Lung (tissue), 11 donors: ENCODE measurements at regions not wholly inside any gene's neighbourhood (a gene's known extent, or its start where the extent isn't known, plus 50 kb on each side); places are given as distances from the start of the nearest gene placed in this dataset.

ENCODE experiments used
- ATAC-seq: fragments of 200-7000 bp; cut with Tn5 transposase; one replicate; pipeline ENCODE4 v1.9.1; 2020; ENCODE audit warnings: moderate number of reproducible peaks; ENCODE audit not compliant: insufficient read depth, low FRiP score
- DNase-seq, 3 donors: peaks; one replicate each; pipeline ENCODE4 v3.0.0-alpha.2; 2013 to 2017
- H3K27ac ChIP-seq, 2 donors: one replicate each; pipeline ENCODE4 v1.5.1; 2013; ENCODE audit warnings: mild to moderate bottlenecking in 2 of 2, moderate library complexity in 2 of 2, control low read depth in 1 of 2, inconsistent platforms in 1 of 2, low read depth in 1 of 2, low read length in 1 of 2
- H3K27me3 ChIP-seq, 3 donors: one replicate each; pipeline ENCODE4 v1.5.1; 2013; ENCODE audit warnings: low read length in 2 of 3; ENCODE audit not compliant: control insufficient read depth in 3 of 3, insufficient read depth in 3 of 3
- H3K36me3 ChIP-seq, 4 donors: one replicate each; pipeline ENCODE4 v1.5.1; 2013; ENCODE audit warnings: low read length in 4 of 4, mild to moderate bottlenecking in 1 of 4, moderate library complexity in 1 of 4; ENCODE audit not compliant: control insufficient read depth in 4 of 4, insufficient read depth in 4 of 4
- H3K4me1 ChIP-seq, 5 donors: one replicate each; pipeline ENCODE4 v1.5.1; 2013; ENCODE audit warnings: low read length in 5 of 5, mild to moderate bottlenecking in 2 of 5, moderate library complexity in 1 of 5; ENCODE audit not compliant: control insufficient read depth in 5 of 5, insufficient read depth in 5 of 5
- H3K4me3 ChIP-seq: one replicate; pipeline ENCODE4 v1.5.1; 2013; ENCODE audit warnings: mild to moderate bottlenecking, control low read depth, moderate library complexity
- H3K9ac ChIP-seq, 2 donors: one replicate each; pipeline ENCODE4 v1.5.1; 2013; ENCODE audit warnings: low read length in 2 of 2, control low read depth in 1 of 2; ENCODE audit not compliant: insufficient read depth in 1 of 2
- H3K9me3 ChIP-seq, 4 donors: one replicate each; pipeline ENCODE4 v1.5.1; 2013; ENCODE audit warnings: low read length in 3 of 4, mild to moderate bottlenecking in 1 of 4, moderate library complexity in 1 of 4; ENCODE audit not compliant: control insufficient read depth in 4 of 4, insufficient read depth in 3 of 4
- CTCF ChIP-seq: IDR thresholded peaks from 2 replicates; pipeline ENCODE4 v1.5.1; 2012; ENCODE audit warnings: mild to moderate bottlenecking; ENCODE audit errors: control extremely low read depth, extremely low read depth
- WGBS, 2 donors: extraction: QIAGEN DNeasy Blood & Tissue Kit; methylation state at CpG; one replicate each; pipeline ENCODE4 v1.1.7; 2013; 5-methylcytosine and 5-hydroxymethylcytosine counted together
- donor health status: control.
- donor health status: control.
- donor health status: Bipolar disorder and iron deficiency.
- donor health status: healthy.
- donor health status: DM: yes; HTN: yes; CAD: no.

GRCh38 chr16:49910541-49911071 is 54.7 kb upstream of the ZNF423 start:
- Histone ChIP-seq H3K9ac (no peak overlapping the region), H3K27ac (no peak overlapping the region), H3K4me1 (peaks cover 0 to 9% (median 0%) of the 10 kb centered on the region in 5 donors), H3K4me3 (no peak overlapping the region), H3K27me3 (no peaks in the 10 kb centered on the region), H3K36me3 (no peaks in the 10 kb centered on the region), H3K9me3 (peaks cover 0 to 6% (median 3%) of the 10 kb centered on the region in 4 donors)
- no peak for TF ChIP-seq CTCF
- WGBS, 2 donors: 86 to 91% methylated on average over 14 of the region's 14 CpGs
- no peak for ATAC-seq
- peak in 1 of 3 donors; percentile 31 for DNase-seq

DNA sequence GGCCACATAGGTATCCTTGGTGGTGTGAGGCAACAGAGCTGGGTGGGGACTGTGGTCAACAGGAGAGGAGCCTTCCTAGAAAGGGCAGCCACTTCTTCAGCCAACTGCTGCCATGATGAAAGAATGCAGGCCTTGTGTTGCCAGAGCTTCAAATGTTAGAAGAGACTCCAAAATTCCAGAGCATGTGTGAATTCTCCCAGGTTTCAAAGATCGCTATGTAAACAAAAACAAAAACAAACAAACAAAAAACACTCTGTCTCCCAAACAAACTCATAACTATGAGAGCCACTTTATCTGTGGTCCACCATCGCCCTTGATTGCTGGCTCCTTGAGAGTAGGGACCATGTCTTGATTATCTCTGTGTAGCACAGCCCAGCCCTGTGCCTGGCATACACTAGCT is 55.5 kb upstream of the ZNF423 start:
- Histone ChIP-seq H3K4me3 (no peak overlapping the region), H3K27ac (no peak overlapping the region), H3K27me3 (no peaks in the 10 kb centered on the region), H3K9ac (no peak overlapping the region), H3K36me3 (no peaks in the 10 kb centered on the region), H3K9me3 (peaks cover 0 to 6% (median 3%) of the 10 kb centered on the region in 4 donors), H3K4me1 (peaks cover 0 to 9% (median 0%) of the 10 kb centered on the region in 5 donors)
- 89 to 97% methylated on average over 2 of the region's 2 CpGs for WGBS, 2 donors
- no peak for DNase-seq
- no peak for ATAC-seq
- no peak for TF ChIP-seq CTCF

DNA sequence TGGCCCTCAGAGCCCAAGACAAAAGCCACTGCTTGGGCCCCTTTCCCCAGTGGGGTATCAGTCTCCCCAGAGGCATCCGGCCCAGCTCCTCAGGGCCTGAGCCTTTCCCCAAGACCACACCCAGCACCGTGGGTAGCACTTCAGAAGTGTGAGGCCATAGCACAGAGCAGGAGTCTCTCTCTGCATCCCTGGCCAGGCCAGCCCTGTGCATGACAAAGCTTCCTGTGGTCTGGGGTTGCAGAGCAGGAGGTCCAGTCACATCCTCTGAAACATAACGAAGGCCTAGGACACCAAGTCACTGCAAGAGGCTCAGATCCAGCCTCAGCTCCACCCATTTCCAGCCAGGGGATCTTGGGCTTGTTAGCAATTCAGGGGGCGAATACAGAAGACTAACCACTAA is 56.8 kb upstream of the ZNF423 start:
- Histone ChIP-seq H3K9ac (no peak overlapping the region), H3K4me3 (no peak overlapping the region), H3K9me3 (peaks cover 0 to 6% (median 1%) of the 10 kb centered on the region in 4 donors), H3K36me3 (no peaks in the 10 kb centered on the region), H3K27ac (no peak overlapping the region), H3K27me3 (no peaks in the 10 kb centered on the region), H3K4me1 (peaks cover 0 to 9% (median 0%) of the 10 kb centered on the region in 5 donors)
- DNase-seq: no peak
- ATAC-seq: no peak
- 71 to 81% methylated on average over 4 of the region's 4 CpGs for WGBS, 2 donors
- TF ChIP-seq CTCF: no peak

DNA sequence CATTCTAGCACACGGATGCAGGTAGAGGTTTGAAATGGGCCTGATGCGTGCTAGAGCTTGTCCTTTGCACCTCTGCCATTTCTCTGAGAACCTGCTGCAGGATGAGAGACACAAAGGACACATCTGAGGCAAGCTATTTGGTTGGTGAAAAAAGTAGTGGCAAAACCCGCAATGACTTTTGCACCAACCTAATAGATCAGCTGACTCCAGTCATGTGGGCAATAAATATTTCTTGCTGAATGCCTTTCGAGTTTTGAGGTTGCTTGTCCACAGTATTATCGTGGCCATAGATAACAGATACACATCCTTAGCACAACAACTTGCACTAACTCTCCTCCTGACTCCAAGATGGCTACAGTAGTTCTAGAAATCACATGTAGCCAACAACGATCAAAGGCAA is 57.8 kb upstream of the ZNF423 start:
- peaks cover 0 to 6% (median 1%) of the 10 kb centered on the region in 4 donors for H3K9me3 ChIP-seq
- no peaks in the 10 kb centered on the region for H3K27me3 ChIP-seq
- H3K4me3 ChIP-seq: no peak overlapping the region
- no peaks in the 10 kb centered on the region for H3K36me3 ChIP-seq
- DNase-seq: no peak
- WGBS, 2 donors: 75 to 85% methylated on average over 6 of the region's 6 CpGs
- H3K4me1 ChIP-seq: peaks cover 0 to 9% (median 0%) of the 10 kb centered on the region in 5 donors
- ATAC-seq: no peak
- TF ChIP-seq CTCF: no peak
- no peak overlapping the region for H3K27ac ChIP-seq
- no peak overlapping the region for H3K9ac ChIP-seq
